Left ventricle myocardium inferior (tissue), 1 donor: ENCODE measurements at regions not wholly inside any gene's neighbourhood (a gene's known extent, or its start where the extent isn't known, plus 50 kb on each side); places are given as distances from the start of the nearest gene placed in this dataset.

Experiments
- DNase-seq: peaks from one replicate; pipeline ENCODE4 v3.0.0-alpha.2; 2020
- H3K27ac ChIP-seq: fragments of 200-600 bp; replicated peaks from 2 replicates; pipeline ENCODE4 v1.8.0; 2021
- H3K27me3 ChIP-seq: fragments of 200-600 bp; 2 replicates; pipeline ENCODE4 v1.8.0; 2021; ENCODE audit warnings: low read depth
- H3K36me3 ChIP-seq: fragments of 200-600 bp; 2 replicates; pipeline ENCODE4 v1.8.0; 2021
- H3K4me1 ChIP-seq: fragments of 200-600 bp; 2 replicates; pipeline ENCODE4 v1.8.0; 2021
- H3K4me3 ChIP-seq: fragments of 200-600 bp; 2 replicates; pipeline ENCODE4 v1.8.0; 2021; ENCODE audit warnings: mild to moderate bottlenecking, moderate library complexity
- H3K9me3 ChIP-seq: fragments of 200-600 bp; replicated peaks from 2 replicates; pipeline ENCODE4 v1.8.0; 2021
- intact Hi-C: fragments of 100-400 bp; cut with micrococcal nuclease; formaldehyde crosslinking; loops from one replicate; pipeline ENCODE4 v1.11.0; 2022
- TF ChIP-seq, protein P1 (sequence below): fragments of 200-600 bp; IDR thresholded peaks from 2 replicates; pipeline ENCODE4 v1.8.0; 2021; ENCODE audit warnings: antibody characterized with exemption, mild to moderate bottlenecking, borderline replicate concordance
- donor health status: DM: no; HTN: yes; CAD: no; lungs with severe emphysema.

GRCh38 chr14:21735639-21736307 lies 62.2 kb upstream of the OR4E1 start:
- Histone ChIP-seq H3K27me3 (peaks cover 57% of the 10 kb centered on the region), H3K4me1 (no peaks in the 10 kb centered on the region), H3K27ac (no peak overlapping the region), H3K36me3 (no peaks in the 10 kb centered on the region), H3K9me3 (no peaks in the 10 kb centered on the region), H3K4me3 (no peak overlapping the region)
- TF ChIP-seq, protein P1, sequence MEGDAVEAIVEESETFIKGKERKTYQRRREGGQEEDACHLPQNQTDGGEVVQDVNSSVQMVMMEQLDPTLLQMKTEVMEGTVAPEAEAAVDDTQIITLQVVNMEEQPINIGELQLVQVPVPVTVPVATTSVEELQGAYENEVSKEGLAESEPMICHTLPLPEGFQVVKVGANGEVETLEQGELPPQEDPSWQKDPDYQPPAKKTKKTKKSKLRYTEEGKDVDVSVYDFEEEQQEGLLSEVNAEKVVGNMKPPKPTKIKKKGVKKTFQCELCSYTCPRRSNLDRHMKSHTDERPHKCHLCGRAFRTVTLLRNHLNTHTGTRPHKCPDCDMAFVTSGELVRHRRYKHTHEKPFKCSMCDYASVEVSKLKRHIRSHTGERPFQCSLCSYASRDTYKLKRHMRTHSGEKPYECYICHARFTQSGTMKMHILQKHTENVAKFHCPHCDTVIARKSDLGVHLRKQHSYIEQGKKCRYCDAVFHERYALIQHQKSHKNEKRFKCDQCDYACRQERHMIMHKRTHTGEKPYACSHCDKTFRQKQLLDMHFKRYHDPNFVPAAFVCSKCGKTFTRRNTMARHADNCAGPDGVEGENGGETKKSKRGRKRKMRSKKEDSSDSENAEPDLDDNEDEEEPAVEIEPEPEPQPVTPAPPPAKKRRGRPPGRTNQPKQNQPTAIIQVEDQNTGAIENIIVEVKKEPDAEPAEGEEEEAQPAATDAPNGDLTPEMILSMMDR, result no peak
- intact Hi-C loops, result no loop called here
- no peak for DNase-seq

DNA sequence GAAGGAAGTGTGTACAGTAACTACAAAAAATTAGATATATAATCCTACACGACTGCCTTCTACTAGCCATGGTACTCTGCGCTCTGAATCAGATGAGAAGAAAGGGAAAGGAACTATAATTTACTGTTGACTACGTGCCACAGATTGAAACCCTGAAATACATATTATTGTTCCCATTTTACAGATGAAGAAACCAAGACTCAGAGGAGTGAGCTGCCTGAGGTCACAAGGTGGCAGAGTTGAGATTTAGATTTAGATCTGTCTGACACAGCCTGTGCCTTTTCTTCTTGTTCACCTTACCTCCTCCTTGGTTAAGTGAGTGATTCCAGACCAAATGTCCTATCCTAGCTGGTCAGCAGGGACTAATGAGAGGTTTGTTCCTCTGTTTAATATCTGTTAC lies 61.6 kb upstream of the OR4E1 start:
- Histone ChIP-seq H3K4me1 (no peaks in the 10 kb centered on the region), H3K36me3 (no peaks in the 10 kb centered on the region), H3K27me3 (peaks cover 51% of the 10 kb centered on the region), H3K9me3 (no peaks in the 10 kb centered on the region), H3K27ac (no peak overlapping the region), H3K4me3 (no peak overlapping the region)
- TF ChIP-seq, protein P1, result no peak
- intact Hi-C loops, result no loop called here
- DNase-seq, result no peak

DNA sequence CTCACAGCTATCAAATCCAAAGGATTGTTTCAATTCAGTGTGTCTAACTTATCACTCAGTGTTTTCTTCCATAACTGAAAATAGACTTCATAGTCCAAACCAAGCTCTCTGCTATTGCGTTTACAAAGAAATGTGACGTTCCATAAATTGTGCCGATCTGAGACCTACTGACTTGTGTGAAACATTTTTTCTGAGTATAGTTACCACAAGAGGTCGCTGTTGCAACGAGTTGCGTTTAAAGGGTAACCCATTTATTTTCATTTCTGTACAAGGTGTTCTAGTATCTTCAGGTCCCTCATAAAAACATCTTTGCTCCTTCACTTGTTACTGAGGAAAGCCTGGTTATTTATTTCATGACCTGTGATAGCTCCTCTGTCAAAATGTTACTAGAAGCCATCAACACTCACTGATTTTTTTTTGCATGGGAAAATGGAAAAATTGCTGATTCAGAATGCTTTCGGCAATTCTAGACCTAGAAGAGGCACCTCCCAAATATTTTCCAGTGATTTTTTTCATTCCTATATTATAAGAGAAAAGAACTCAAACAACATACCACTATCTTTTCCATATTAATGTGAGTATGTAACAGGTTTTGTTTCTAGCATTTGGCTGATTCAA lies 60.9 kb upstream of the OR4E1 start:
- no peaks in the 10 kb centered on the region for H3K9me3 ChIP-seq
- intact Hi-C loops, result no loop called here

DNA sequence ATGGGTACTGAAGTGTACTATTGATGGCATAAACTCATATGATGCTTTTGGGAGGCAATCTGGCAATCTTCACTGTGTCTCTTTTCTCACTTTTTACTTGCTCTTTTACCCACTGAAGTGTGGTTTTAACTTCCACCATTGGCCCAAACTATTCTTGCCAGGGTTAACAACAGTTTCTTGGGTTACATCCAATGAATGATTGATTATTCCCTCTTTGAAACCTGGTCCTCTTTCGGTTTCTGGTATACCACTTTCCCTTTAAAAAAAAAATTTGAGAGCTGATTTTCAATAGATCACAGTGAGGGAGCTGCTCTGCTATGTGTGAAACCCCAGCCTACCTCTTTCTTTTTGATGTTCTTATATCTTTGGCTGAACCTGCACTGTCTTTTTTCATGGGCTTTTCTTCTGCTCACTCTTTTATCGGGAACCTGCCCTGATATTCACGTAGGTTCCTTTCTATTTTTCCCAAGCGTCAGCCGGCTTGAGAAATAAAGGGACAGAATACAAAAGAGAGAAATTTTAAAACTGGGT lies 56.1 kb upstream of the OR4E1 start:
- H3K27ac ChIP-seq, result no peak overlapping the region
- no peaks in the 10 kb centered on the region for H3K9me3 ChIP-seq
- TF ChIP-seq, protein P1, result no peak
- no peaks in the 10 kb centered on the region for H3K36me3 ChIP-seq
- no peak overlapping the region for H3K4me3 ChIP-seq
- DNase-seq, result no peak
- no peaks in the 10 kb centered on the region for H3K4me1 ChIP-seq
- intact Hi-C loops, result no loop called here
- peaks cover 13% of the 10 kb centered on the region for H3K27me3 ChIP-seq

More for the DNA sequence above, 60.9 kb upstream of the OR4E1 start:
- no peak overlapping the region for H3K4me3 ChIP-seq
- TF ChIP-seq, protein P1, result peak; percentile 54
- DNase-seq, result no peak
- H3K27ac ChIP-seq, result no peak overlapping the region
- H3K36me3 ChIP-seq, result no peaks in the 10 kb centered on the region
- no peaks in the 10 kb centered on the region for H3K4me1 ChIP-seq
- H3K27me3 ChIP-seq, result peaks cover 48% of the 10 kb centered on the region

DNA sequence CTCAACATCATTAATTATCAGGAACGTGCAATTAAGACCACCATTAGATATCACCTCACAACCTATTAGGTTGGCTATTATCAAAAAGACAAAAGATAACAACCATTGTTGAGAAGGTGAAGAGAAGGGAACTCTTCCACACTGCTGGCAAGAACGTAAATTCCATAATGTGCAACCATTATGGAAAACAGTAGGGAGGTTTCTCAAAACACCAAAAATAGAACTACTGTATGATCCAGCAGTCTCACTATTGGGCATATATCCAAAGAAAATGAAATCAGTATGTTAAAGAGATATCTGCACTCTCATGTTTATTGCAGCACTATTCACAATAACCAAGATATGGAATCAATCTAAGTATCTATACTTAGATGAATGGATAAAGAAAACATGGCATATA lies 51.6 kb upstream of the OR4E1 start:
- no peak overlapping the region for H3K4me3 ChIP-seq
- no peak overlapping the region for H3K27ac ChIP-seq
- no peak for DNase-seq
- TF ChIP-seq, protein P1, result no peak
- H3K36me3 ChIP-seq, result no peaks in the 10 kb centered on the region
- H3K9me3 ChIP-seq, result no peaks in the 10 kb centered on the region
- intact Hi-C loops, result no loop called here
- peaks cover 43% of the 10 kb centered on the region for H3K27me3 ChIP-seq
- H3K4me1 ChIP-seq, result no peaks in the 10 kb centered on the region
